ENCODE measurements at regions not wholly inside any gene's neighbourhood (a gene's known extent, or its start where the extent isn't known, plus 50 kb on each side); places are given as distances from the start of the nearest gene placed in this dataset.

DNA sequence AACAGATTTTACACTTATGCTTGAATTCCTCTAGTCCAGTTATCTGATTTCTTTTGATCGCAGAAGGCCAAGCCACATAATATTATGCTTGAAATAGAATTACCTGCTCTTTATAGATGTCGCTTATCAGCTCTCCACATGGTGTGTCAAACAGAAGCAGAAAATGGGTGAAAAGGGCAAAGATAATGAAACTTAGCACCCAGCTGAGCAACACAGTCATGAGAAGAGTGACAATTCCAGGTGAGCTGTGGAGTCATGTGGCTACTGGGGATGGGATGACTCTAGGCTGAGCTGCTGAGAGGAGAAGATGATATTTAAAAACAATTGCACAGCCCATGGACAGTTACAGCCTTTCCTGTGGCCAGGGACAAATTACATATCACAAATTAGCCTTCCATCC lies 398.7 kb upstream of the PDZRN3 start:
- no peak for TF ChIP-seq EP300 (IDR thresholded peaks at IDR 0.05)
- TF ChIP-seq, protein P1, sequence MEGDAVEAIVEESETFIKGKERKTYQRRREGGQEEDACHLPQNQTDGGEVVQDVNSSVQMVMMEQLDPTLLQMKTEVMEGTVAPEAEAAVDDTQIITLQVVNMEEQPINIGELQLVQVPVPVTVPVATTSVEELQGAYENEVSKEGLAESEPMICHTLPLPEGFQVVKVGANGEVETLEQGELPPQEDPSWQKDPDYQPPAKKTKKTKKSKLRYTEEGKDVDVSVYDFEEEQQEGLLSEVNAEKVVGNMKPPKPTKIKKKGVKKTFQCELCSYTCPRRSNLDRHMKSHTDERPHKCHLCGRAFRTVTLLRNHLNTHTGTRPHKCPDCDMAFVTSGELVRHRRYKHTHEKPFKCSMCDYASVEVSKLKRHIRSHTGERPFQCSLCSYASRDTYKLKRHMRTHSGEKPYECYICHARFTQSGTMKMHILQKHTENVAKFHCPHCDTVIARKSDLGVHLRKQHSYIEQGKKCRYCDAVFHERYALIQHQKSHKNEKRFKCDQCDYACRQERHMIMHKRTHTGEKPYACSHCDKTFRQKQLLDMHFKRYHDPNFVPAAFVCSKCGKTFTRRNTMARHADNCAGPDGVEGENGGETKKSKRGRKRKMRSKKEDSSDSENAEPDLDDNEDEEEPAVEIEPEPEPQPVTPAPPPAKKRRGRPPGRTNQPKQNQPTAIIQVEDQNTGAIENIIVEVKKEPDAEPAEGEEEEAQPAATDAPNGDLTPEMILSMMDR (IDR thresholded peaks at IDR 0.05), result no peak

Data from tibial nerve (tissue), 4 donors.